Hepatocyte (in vitro differentiated cells): ENCODE measurements at regions not wholly inside any gene's neighbourhood (a gene's known extent, or its start where the extent isn't known, plus 50 kb on each side); places are given as distances from the start of the nearest gene placed in this dataset.

Source experiments
- CTCF ChIP-seq: fragments of 200-600 bp; sonication (generic); IDR thresholded peaks from 2 replicates; pipeline ENCODE4 v1.5.1; 2016; ENCODE audit warnings: antibody characterized with exemption, mild to moderate bottlenecking; ENCODE audit not compliant: poor library complexity
- EZH2 ChIP-seq: fragments of 200-600 bp; sonication (generic); IDR thresholded peaks from 2 replicates; pipeline ENCODE4 v1.6.1; 2016; ENCODE audit warnings: antibody characterized with exemption, mild to moderate bottlenecking, borderline replicate concordance

GRCh38 chr3:21909096-21909495 lies 158.1 kb upstream of the ZNF385D start:
- TF ChIP-seq CTCF (no peak), EZH2 (no peak)
